OCI-LY3 (cell line): ENCODE measurements at regions not wholly inside any gene's neighbourhood (a gene's known extent, or its start where the extent isn't known, plus 50 kb on each side); places are given as distances from the start of the nearest gene placed in this dataset.

Experiments used
- CTCF ChIP-seq: fragments of 200-600, 300-600 bp; sonication (generic); IDR thresholded peaks from 2 replicates; pipeline ENCODE4 v1.5.1; 2014; ENCODE audit warnings: antibody characterized with exemption, low read length, low read depth
- EZH2phosphoT487 ChIP-seq: fragments of 200-600 bp; shearing (Covaris generic); IDR thresholded peaks from 2 replicates; pipeline ENCODE4 v1.6.1; 2018; ENCODE audit warnings: antibody characterized with exemption, mixed run types, low read depth

- TF ChIP-seq CTCF = no peak
- no peak for TF ChIP-seq EZH2phosphoT487
Measured at GRCh38 chr4:57403591-57403990, 293.4 kb upstream of the IGFBP7 start.
